DMS153 (cell line): ENCODE measurements at regions not wholly inside any gene's neighbourhood (a gene's known extent, or its start where the extent isn't known, plus 50 kb on each side); places are given as distances from the start of the nearest gene placed in this dataset.
"Not testable (repeated sequence)": the region's sequence is repeated elsewhere in the genome, so short reads cannot be mapped to it uniquely, and the experiment has no call there.

Experiments
- DNase-seq: peaks from one replicate; lab custom pipeline; 2025; lab: John Stamatoyannopoulos, UW

- DNase-seq = no peak
Measured at GRCh38 chrX:77160301-77160700, 286.9 kb upstream of the FGF16 start.

GRCh38 chrX:77162777-77163176, 284.4 kb upstream of the FGF16 start:
- no peak for DNase-seq

- DNase-seq = no peak
Measured at GRCh38 chrX:77167993-77168392, 279.2 kb upstream of the FGF16 start.

- DNase-seq = no peak
Measured at GRCh38 chrX:77174680-77175519, 272.3 kb upstream of the FGF16 start.

- no peak for DNase-seq
Measured at GRCh38 chrX:77200663-77201062, 246.5 kb upstream of the FGF16 start.

- no peak for DNase-seq
Measured at GRCh38 chrX:77223046-77223445, 224.1 kb upstream of the FGF16 start.

- DNase-seq = no peak
Measured at GRCh38 chrX:77264490-77264889, 182.7 kb upstream of the FGF16 start.

GRCh38 chrX:77275392-77275791, 171.8 kb upstream of the FGF16 start:
- DNase-seq = no peak

- DNase-seq = no peak
Measured at GRCh38 chrX:77276742-77277141, 170.4 kb upstream of the FGF16 start.

GRCh38 chrX:77277911-77278310, 169.3 kb upstream of the FGF16 start:
- DNase-seq = no peak

- DNase-seq = not testable (repeated sequence)
Measured at GRCh38 chrX:77279373-77279772, 167.8 kb upstream of the FGF16 start.

GRCh38 chrX:77293331-77293995, 153.7 kb upstream of the FGF16 start:
- DNase-seq = no peak

GRCh38 chrX:77298296-77298695, 148.9 kb upstream of the FGF16 start:
- DNase-seq = no peak

GRCh38 chrX:77298790-77299189, 148.4 kb upstream of the FGF16 start:
- no peak for DNase-seq

- DNase-seq = no peak
Measured at GRCh38 chrX:77299549-77299948, 147.6 kb upstream of the FGF16 start.

GRCh38 chrX:77342004-77342403, 105.2 kb upstream of the FGF16 start:
- DNase-seq = no peak

- DNase-seq = no peak
Measured at GRCh38 chrX:77346859-77347258, 100.3 kb upstream of the FGF16 start.

GRCh38 chrX:77347572-77347971, 99.6 kb upstream of the FGF16 start:
- DNase-seq = no peak

- no peak for DNase-seq
Measured at GRCh38 chrX:77389891-77390290, 57.3 kb upstream of the FGF16 start.

GRCh38 chrX:77390365-77390764, 56.8 kb upstream of the FGF16 start:
- not testable (repeated sequence) for DNase-seq

GRCh38 chrX:77396781-77397180, 50.4 kb upstream of the FGF16 start:
- DNase-seq = no peak
